ENCODE measurements at regions not wholly inside any gene's neighbourhood (a gene's known extent, or its start where the extent isn't known, plus 50 kb on each side); places are given as distances from the start of the nearest gene placed in this dataset.

- no peak for TF ChIP-seq EZH2phosphoT487 (IDR thresholded peaks at IDR 0.05; ENCODE audit: borderline replicate concordance, low read length)
- TF ChIP-seq, protein P1, sequence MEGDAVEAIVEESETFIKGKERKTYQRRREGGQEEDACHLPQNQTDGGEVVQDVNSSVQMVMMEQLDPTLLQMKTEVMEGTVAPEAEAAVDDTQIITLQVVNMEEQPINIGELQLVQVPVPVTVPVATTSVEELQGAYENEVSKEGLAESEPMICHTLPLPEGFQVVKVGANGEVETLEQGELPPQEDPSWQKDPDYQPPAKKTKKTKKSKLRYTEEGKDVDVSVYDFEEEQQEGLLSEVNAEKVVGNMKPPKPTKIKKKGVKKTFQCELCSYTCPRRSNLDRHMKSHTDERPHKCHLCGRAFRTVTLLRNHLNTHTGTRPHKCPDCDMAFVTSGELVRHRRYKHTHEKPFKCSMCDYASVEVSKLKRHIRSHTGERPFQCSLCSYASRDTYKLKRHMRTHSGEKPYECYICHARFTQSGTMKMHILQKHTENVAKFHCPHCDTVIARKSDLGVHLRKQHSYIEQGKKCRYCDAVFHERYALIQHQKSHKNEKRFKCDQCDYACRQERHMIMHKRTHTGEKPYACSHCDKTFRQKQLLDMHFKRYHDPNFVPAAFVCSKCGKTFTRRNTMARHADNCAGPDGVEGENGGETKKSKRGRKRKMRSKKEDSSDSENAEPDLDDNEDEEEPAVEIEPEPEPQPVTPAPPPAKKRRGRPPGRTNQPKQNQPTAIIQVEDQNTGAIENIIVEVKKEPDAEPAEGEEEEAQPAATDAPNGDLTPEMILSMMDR (IDR thresholded peaks at IDR 0.05; ENCODE audit: low read depth, low read length, poor library complexity, severe bottlenecking), result no peak
These were observed 126.0 kb upstream of the THSD7A start for GRCh38 chr7:11957956-11958355.
